Stomach (tissue), 8 donors: ENCODE measurements at regions not wholly inside any gene's neighbourhood (a gene's known extent, or its start where the extent isn't known, plus 50 kb on each side); places are given as distances from the start of the nearest gene placed in this dataset.

Experiments used
- DNase-seq, 2 donors: peaks; one replicate each; pipeline versions ENCODE4 v3.0.0 to v3.0.0-alpha.2; 2013 to 2019
- H3K27ac ChIP-seq, 5 donors: fragments of 200-600 bp in 4 of 5; sonication (generic) in 4 of 5; one replicate each; pipeline ENCODE4 v1.5.1; 2013 to 2019; ENCODE audit warnings: mild to moderate bottlenecking in 1 of 5, moderate library complexity in 1 of 5
- H3K27me3 ChIP-seq, 3 donors: fragments of 200-600 bp; sonication (generic); one replicate each; pipeline ENCODE4 v1.5.1; 2017 to 2019; ENCODE audit warnings: mixed run types in 1 of 3
- H3K36me3 ChIP-seq, 4 donors: fragments of 200-600 bp; sonication (generic); 1 replicate in 3 of 4; 2 replicates in 1 of 4; pipeline ENCODE4 v1.5.1; 2016 to 2019
- H3K4me1 ChIP-seq, 4 donors: fragments of 200-600 bp; sonication (generic); one replicate each; pipeline ENCODE4 v1.5.1; 2016 to 2019
- H3K4me3 ChIP-seq, 4 donors: fragments of 200-600 bp; sonication (generic) in 3 of 4; one replicate each; pipeline ENCODE4 v1.5.1; 2016 to 2019; ENCODE audit warnings: mild to moderate bottlenecking in 1 of 4
- H3K9me3 ChIP-seq, 4 donors: fragments of 200-600 bp; sonication (generic); one replicate each; pipeline ENCODE4 v1.5.1; 2016 to 2019
- EP300 ChIP-seq: sonication (generic); formaldehyde crosslinking; IDR thresholded peaks from one replicate; pipeline ENCODE4 v1.6.1; 2017; ENCODE audit warnings: antibody characterized with exemption
- POLR2A ChIP-seq, 4 donors: fragments of 450-650 bp; IDR thresholded peaks; one replicate each; pipeline ENCODE4 v1.6.1; 2016; ENCODE audit warnings: antibody characterized with exemption in 4 of 4, control low read depth in 2 of 4, mild to moderate bottlenecking in 1 of 4, moderate library complexity in 1 of 4
- POLR2AphosphoS5 ChIP-seq, 3 donors: sonication (generic); formaldehyde crosslinking; IDR thresholded peaks; one replicate each; pipeline ENCODE4 v1.6.1; 2016; ENCODE audit warnings: antibody characterized with exemption in 3 of 3
- WGBS, 5 donors: extraction: QIAGEN DNeasy Blood & Tissue Kit in 3 of 5; methylation state at CpG; one replicate each; pipeline versions ENCODE4 v1.1.5 to v1.1.7; 2013 to 2018; 5-methylcytosine and 5-hydroxymethylcytosine counted together
- intact Hi-C: fragments of 100-400 bp; cut with DNase I; formaldehyde crosslinking; loops from one replicate; pipeline ENCODE4 v1.15.1; 2023; ENCODE audit warnings: low total_unique reads
- TF ChIP-seq, protein P1 (sequence below), 7 experiments: fragments of 450-650 bp in 4 of 7; fragments of 200-600 bp in 3 of 7; sonication (generic) in 3 of 7; IDR thresholded peaks; one replicate each; pipeline ENCODE4 v1.5.1; 2016 to 2019; ENCODE audit warnings: antibody characterized with exemption in 7 of 7, control low read depth in 2 of 7, mild to moderate bottlenecking in 1 of 7
- donor health status: healthy with polysubstance abuse.
- donor health status: Bipolar disorder and iron deficiency.
- donor health status: healthy.

DNA sequence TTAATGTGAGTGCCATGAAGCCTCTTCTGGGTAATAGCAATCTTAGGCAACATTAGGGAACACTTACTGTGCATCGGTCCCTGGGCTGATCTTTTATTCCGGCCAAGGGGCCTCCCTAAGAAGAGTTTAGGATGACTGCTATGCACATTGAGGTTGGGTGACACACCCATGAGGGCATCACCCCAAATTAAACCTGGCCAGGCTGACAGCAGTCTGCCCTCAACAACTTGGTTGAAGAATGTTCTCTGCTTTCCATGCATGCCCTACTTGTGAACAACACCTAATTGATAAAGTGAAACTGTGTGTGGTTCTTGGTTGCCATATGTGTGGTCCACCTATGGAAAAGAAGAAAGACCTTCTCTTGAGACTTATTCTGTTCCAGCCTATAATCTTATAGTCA, 1098.0 kb downstream of the BCL11B start:
- H3K27ac ChIP-seq, result peak overlapping the region in 1 of 5 donors; percentile 14
- H3K4me1 ChIP-seq, result no peaks in the 10 kb centered on the region
- intact Hi-C loops, result no loop called here
- no peaks in the 10 kb centered on the region for H3K27me3 ChIP-seq
- H3K36me3 ChIP-seq, result no peaks in the 10 kb centered on the region
- H3K4me3 ChIP-seq, result no peak overlapping the region
- TF ChIP-seq EP300, result no peak
- TF ChIP-seq, protein P1, sequence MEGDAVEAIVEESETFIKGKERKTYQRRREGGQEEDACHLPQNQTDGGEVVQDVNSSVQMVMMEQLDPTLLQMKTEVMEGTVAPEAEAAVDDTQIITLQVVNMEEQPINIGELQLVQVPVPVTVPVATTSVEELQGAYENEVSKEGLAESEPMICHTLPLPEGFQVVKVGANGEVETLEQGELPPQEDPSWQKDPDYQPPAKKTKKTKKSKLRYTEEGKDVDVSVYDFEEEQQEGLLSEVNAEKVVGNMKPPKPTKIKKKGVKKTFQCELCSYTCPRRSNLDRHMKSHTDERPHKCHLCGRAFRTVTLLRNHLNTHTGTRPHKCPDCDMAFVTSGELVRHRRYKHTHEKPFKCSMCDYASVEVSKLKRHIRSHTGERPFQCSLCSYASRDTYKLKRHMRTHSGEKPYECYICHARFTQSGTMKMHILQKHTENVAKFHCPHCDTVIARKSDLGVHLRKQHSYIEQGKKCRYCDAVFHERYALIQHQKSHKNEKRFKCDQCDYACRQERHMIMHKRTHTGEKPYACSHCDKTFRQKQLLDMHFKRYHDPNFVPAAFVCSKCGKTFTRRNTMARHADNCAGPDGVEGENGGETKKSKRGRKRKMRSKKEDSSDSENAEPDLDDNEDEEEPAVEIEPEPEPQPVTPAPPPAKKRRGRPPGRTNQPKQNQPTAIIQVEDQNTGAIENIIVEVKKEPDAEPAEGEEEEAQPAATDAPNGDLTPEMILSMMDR (IDR thresholded peaks at IDR 0.05), result no peak
- no peak for TF ChIP-seq POLR2A (IDR thresholded peaks at IDR 0.05)
- no peak for TF ChIP-seq POLR2AphosphoS5 (IDR thresholded peaks at IDR 0.05)
- DNase-seq, result no peak
- WGBS, 5 donors, result 56 to 100% (median 85%) methylated on average over 2 of the region's 2 CpGs
- H3K9me3 ChIP-seq, result peaks cover 0 to 5% (median 0%) of the 10 kb centered on the region in 4 donors

DNA sequence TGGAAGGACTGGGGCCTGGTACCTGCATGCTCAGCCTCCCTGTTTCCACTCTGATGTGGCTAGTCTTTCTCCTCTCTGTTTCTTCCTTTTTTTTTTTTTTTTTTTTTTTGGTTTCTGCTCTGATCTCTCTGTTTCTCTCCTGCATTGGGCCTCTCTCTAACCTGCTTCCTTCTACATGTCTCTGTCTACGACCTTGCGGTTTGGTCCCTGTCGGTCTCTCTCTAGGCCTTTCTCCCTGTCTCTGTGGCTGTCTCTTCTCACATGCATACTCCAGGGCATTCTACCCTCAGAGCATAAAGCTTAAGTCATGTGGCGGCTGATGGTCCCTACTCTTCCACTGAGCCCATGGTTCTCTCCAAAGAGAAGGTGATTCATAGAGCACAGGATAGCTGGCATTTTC, 1096.6 kb downstream of the BCL11B start:
- intact Hi-C loops, result no loop called here
- WGBS, 5 donors, result 78 to 93% (median 89%) methylated on average over 4 of the region's 4 CpGs

GRCh38 chr14:98175881-98176280, 1096.1 kb downstream of the BCL11B start:
- WGBS, 5 donors, result 63 to 84% (median 74%) methylated on average over 5 of the region's 5 CpGs
- H3K27ac ChIP-seq, result no peak overlapping the region

More for the DNA sequence above, 1096.6 kb downstream of the BCL11B start:
- H3K4me3 ChIP-seq, result no peak overlapping the region
- no peaks in the 10 kb centered on the region for H3K27me3 ChIP-seq
- H3K27ac ChIP-seq, result no peak overlapping the region
- TF ChIP-seq, protein P1 (IDR thresholded peaks at IDR 0.05), result no peak
- TF ChIP-seq EP300 (no peak), POLR2A (IDR thresholded peaks at IDR 0.05) (no peak), POLR2AphosphoS5 (IDR thresholded peaks at IDR 0.05) (no peak)
- no peaks in the 10 kb centered on the region for H3K36me3 ChIP-seq
- no peaks in the 10 kb centered on the region for H3K4me1 ChIP-seq
- no peak for DNase-seq
- no peaks in the 10 kb centered on the region for H3K9me3 ChIP-seq

DNA sequence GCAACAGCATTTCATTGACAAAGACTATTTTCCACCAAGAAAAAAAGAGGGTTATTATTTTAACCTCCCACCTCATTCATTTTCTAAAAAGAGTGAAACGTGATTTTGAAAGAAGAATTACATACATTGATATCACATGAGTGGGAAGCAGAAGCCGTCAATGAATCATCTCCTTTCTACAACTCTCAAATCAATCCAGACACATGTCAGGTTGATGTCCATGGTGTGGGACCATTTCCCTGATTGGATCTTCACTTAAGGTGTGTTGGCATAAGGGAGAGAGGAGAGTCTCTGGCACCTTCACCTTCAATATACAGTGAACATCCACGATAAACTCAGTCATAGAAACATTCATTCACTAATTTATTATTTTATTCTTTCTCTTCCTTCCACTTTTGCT, 1095.1 kb downstream of the BCL11B start:
- no peak overlapping the region for H3K27ac ChIP-seq
- H3K9me3 ChIP-seq, result no peaks in the 10 kb centered on the region
- no peak for DNase-seq
- TF ChIP-seq POLR2AphosphoS5 (IDR thresholded peaks at IDR 0.05) (no peak), POLR2A (IDR thresholded peaks at IDR 0.05) (no peak)
- TF ChIP-seq, protein P1 (IDR thresholded peaks at IDR 0.05), result no peak
- no peaks in the 10 kb centered on the region for H3K4me1 ChIP-seq
- 76 to 79% (median 77%) methylated on average over 3 of the region's 3 CpGs for WGBS, 5 donors
- H3K27me3 ChIP-seq, result no peaks in the 10 kb centered on the region
- intact Hi-C loops, result no loop called here
- H3K36me3 ChIP-seq, result no peaks in the 10 kb centered on the region
- H3K4me3 ChIP-seq, result no peak overlapping the region

More at GRCh38 chr14:98175881-98176280, 1096.1 kb downstream of the BCL11B start:
- DNase-seq, result no peak
- intact Hi-C loops, result no loop called here
- Histone ChIP-seq H3K9me3 (no peaks in the 10 kb centered on the region), H3K27me3 (no peaks in the 10 kb centered on the region), H3K4me1 (no peaks in the 10 kb centered on the region), H3K4me3 (no peak overlapping the region), H3K36me3 (no peaks in the 10 kb centered on the region)
- TF ChIP-seq POLR2AphosphoS5 (IDR thresholded peaks at IDR 0.05) (no peak), EP300 (no peak), POLR2A (IDR thresholded peaks at IDR 0.05) (no peak)
- TF ChIP-seq, protein P1 (IDR thresholded peaks at IDR 0.05), result no peak
